ENCODE measurements at regions not wholly inside any gene's neighbourhood (a gene's known extent, or its start where the extent isn't known, plus 50 kb on each side); places are given as distances from the start of the nearest gene placed in this dataset.

DNA sequence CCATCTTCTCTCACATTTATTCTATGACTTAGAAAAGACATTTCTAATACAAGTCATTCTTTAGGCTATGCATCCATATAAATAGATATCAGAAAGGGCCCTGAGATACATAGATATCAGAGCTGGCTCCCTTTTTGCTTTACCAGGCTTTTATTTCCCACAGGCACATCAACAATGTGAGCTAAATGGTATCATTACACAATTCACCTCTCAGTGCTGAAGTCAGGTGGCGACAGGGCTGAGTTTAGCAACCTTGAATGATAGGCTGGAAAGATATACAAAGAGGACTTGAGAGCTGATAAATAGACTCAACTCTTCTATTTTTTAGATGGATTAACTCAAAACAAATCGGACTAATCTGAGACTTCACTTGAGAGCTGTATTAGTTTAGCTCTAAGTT lies 189.2 kb upstream of the COL1A2 start:
- TF ChIP-seq RFX5 (IDR thresholded peaks at IDR 0.05; ENCODE audit: low read length) (no peak), USF1 (IDR thresholded peaks at IDR 0.05; ENCODE audit: borderline replicate concordance, low read depth) (no peak), FOXM1 (IDR thresholded peaks at IDR 0.05; ENCODE audit: low read depth) (no peak), ZBTB33 (IDR thresholded peaks at IDR 0.05; ENCODE audit: borderline replicate concordance, low read depth) (no peak), RXRA (IDR thresholded peaks at IDR 0.05; ENCODE audit: borderline replicate concordance, low read depth) (no peak), RCOR1 (IDR thresholded peaks at IDR 0.05; ENCODE audit: low read length) (no peak), FOXJ3 (CRISPR knock-in tag; IDR thresholded peaks at IDR 0.05) (no peak), POLR2AphosphoS5 (IDR thresholded peaks at IDR 0.05; ENCODE audit: low read depth, low read length) (no peak), JUND (IDR thresholded peaks at IDR 0.05) (no peak), REST (IDR thresholded peaks at IDR 0.05; ENCODE audit: low read depth, low read length) (no peak), EZH2phosphoT487 (IDR thresholded peaks at IDR 0.05; ENCODE audit: borderline replicate concordance, low read depth) (no peak)
- TF ChIP-seq, protein P1, sequence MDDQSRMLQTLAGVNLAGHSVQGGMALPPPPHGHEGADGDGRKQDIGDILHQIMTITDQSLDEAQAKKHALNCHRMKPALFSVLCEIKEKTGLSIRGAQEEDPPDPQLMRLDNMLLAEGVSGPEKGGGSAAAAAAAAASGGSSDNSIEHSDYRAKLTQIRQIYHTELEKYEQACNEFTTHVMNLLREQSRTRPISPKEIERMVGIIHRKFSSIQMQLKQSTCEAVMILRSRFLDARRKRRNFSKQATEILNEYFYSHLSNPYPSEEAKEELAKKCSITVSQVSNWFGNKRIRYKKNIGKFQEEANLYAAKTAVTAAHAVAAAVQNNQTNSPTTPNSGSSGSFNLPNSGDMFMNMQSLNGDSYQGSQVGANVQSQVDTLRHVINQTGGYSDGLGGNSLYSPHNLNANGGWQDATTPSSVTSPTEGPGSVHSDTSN (IDR thresholded peaks at IDR 0.05): no peak
- Histone ChIP-seq H4K20me1 (ENCODE audit: insufficient read depth) (no peaks in the 10 kb centered on the region), H3K9ac (no peak overlapping the region), H3K4me2 (no peak overlapping the region), H3K4me3 (ENCODE audit: low read depth in 2 of 2, low read length in 1 of 2) (no peak overlapping the region), H3K9me2 (no peaks in the 10 kb centered on the region), H3K79me2 (ENCODE audit: insufficient read depth) (no peaks in the 10 kb centered on the region), H3K27me3 (ENCODE audit: insufficient read depth) (no peaks in the 10 kb centered on the region), H3K9me3 (no peaks in the 10 kb centered on the region), H2AFZ (ENCODE audit: low read depth) (no peak overlapping the region), H3K27ac (ENCODE audit: low read depth in 2 of 2, low read length in 1 of 2) (no peak overlapping the region), H3K36me3 (replicated peaks in 1 of 2; ENCODE audit: control insufficient read depth in 1 of 2, insufficient read depth in 2 of 2, low read length in 1 of 2) (no peaks in the 10 kb centered on the region), H3F3A (replicated peaks; ENCODE audit: insufficient read depth) (no peaks in the 10 kb centered on the region), H3K4me1 (ENCODE audit: control insufficient read depth in 1 of 2, insufficient read depth in 2 of 2, low read depth in 1 of 2, low read length in 1 of 2) (no peaks in the 10 kb centered on the region; a peak in 1 of 4 replicates)
- ChIA-PET POLR2A (no interaction called here), CTCF (interaction anchor here (0.8 to 1.6 kb wide), 4 partner anchors 8 to 118 kb away, joined by 3 to 5 read pairs (median 3); no protein-coding TSS in a partner anchor)
- 76% methylated on average over 2 of the region's 2 CpGs for WGBS (ENCODE audit: low lambda C conversion rate)
- no peak for DNase-seq

All from SK-N-SH (cell line).